ENCODE measurements at regions not wholly inside any gene's neighbourhood (a gene's known extent, or its start where the extent isn't known, plus 50 kb on each side); places are given as distances from the start of the nearest gene placed in this dataset.

DNA sequence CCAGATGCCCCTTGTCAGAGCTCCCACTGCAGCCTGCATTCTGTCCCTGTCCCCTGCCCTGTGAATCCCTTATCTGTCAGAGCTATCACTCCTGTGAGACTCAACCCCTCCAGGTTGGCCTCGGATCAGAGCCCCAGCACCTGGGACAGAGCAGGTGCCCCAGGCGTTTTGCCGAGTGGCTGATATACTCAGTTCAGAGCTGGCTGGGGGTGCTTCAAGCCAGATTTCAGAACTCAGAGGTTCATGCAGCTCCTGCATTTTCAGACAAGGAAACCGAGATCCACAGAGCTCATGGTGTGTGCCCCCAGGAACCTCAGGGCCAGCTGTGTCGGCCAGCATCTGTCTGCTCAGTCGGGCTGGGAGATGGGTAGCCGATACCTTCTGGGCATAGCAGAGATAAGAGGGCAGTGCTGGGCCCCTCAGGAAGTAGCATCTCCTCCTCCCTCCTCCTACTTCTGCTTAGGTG is 228.0 kb upstream of the RTL1 start:
- H3K36me3 ChIP-seq: no peaks in the 10 kb centered on the region
- no peaks in the 10 kb centered on the region for H3K9me3 ChIP-seq
- no peak for DNase-seq (ENCODE audit: low spot score)
- TF ChIP-seq, protein P1, sequence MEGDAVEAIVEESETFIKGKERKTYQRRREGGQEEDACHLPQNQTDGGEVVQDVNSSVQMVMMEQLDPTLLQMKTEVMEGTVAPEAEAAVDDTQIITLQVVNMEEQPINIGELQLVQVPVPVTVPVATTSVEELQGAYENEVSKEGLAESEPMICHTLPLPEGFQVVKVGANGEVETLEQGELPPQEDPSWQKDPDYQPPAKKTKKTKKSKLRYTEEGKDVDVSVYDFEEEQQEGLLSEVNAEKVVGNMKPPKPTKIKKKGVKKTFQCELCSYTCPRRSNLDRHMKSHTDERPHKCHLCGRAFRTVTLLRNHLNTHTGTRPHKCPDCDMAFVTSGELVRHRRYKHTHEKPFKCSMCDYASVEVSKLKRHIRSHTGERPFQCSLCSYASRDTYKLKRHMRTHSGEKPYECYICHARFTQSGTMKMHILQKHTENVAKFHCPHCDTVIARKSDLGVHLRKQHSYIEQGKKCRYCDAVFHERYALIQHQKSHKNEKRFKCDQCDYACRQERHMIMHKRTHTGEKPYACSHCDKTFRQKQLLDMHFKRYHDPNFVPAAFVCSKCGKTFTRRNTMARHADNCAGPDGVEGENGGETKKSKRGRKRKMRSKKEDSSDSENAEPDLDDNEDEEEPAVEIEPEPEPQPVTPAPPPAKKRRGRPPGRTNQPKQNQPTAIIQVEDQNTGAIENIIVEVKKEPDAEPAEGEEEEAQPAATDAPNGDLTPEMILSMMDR (IDR thresholded peaks at IDR 0.05): no peak
- H3K4me1 ChIP-seq: no peaks in the 10 kb centered on the region
- H3K27me3 ChIP-seq: no peaks in the 10 kb centered on the region
- H3K27ac ChIP-seq: no peak overlapping the region
- H3K4me3 ChIP-seq: no peak overlapping the region

DNA sequence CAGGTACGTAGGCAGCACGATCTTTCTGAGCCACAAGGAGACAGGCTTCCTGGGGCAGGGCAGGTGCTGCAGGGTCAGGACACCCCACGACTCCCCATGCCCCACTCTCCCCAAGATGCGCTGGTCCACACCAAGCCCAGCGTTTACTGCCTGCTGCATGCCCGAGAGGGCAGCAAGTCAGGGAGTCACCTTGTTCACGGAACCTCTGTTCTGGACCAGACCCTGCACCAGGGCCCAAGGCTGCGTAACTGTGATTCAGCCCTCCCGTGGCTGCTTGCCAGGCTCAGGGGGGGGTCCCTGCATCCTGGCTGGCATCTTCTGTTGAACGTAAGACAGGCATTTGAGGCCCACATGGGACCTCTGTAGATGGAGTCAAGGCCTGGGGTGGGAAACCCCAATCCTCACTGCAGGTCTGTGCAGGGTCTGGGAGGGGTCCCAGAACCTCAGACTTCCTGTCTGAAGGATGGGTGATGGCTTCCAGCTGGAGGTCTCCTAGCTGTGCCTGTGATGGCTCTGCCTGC is 228.6 kb upstream of the RTL1 start:
- no peak overlapping the region for H3K4me3 ChIP-seq

DNA sequence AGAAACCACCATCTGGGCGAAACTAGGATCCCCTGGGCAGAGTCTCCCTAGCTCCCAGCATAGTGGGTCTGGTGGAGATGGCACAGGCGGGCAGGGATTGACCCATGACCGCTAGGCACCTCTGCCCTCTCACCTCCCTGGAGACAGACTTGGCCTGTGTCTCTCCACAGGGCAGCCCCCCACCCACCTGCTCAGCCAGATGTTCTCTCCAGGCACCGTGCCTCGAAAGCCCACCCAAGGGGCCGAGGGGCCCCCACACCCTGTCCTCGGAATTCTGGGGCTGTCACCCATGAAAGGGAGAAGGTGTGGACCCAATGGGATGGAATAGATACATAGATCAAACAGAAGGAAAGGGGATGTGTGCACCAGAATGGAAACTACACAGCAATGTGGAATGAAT is 229.1 kb upstream of the RTL1 start:
- no peaks in the 10 kb centered on the region for H3K36me3 ChIP-seq
- no peak overlapping the region for H3K4me3 ChIP-seq
- H3K9me3 ChIP-seq: no peaks in the 10 kb centered on the region
- DNase-seq (ENCODE audit: low spot score): no peak
- no peaks in the 10 kb centered on the region for H3K27me3 ChIP-seq
- H3K27ac ChIP-seq: no peak overlapping the region
- H3K4me1 ChIP-seq: no peaks in the 10 kb centered on the region
- TF ChIP-seq, protein P1 (IDR thresholded peaks at IDR 0.05): no peak

More for the DNA sequence above, 228.6 kb upstream of the RTL1 start:
- Histone ChIP-seq H3K4me1 (no peaks in the 10 kb centered on the region), H3K27me3 (no peaks in the 10 kb centered on the region), H3K36me3 (no peaks in the 10 kb centered on the region), H3K27ac (no peak overlapping the region), H3K9me3 (no peaks in the 10 kb centered on the region)
- no peak for DNase-seq (ENCODE audit: low spot score)
- TF ChIP-seq, protein P1 (IDR thresholded peaks at IDR 0.05): no peak

DNA sequence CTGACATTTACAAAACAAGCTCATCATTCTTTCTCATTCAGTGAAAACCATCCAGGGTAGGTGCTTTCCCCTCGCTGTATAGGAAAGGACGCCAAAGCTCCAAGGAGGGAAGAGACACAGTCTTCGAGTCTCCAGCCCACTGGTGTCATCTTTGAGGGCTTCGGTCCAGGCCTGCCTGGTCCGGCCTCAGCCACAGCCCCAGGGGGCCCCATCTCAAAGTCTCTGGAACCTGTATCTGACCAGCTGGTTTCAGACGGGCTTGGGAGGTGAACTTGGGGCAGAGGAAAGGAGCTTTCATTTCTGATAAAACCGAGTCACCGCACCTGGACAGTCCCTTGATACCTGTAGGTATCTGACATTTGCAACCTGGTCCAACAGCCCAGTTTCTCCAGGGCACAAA is 229.5 kb upstream of the RTL1 start:
- no peak overlapping the region for H3K27ac ChIP-seq
- no peaks in the 10 kb centered on the region for H3K27me3 ChIP-seq
- H3K36me3 ChIP-seq: no peaks in the 10 kb centered on the region
- TF ChIP-seq, protein P1 (IDR thresholded peaks at IDR 0.05): no peak
- H3K4me3 ChIP-seq: no peak overlapping the region
- DNase-seq (ENCODE audit: low spot score): no peak
- no peaks in the 10 kb centered on the region for H3K4me1 ChIP-seq
- no peaks in the 10 kb centered on the region for H3K9me3 ChIP-seq

GRCh38 chr14:101134161-101134631 is 230.7 kb upstream of the RTL1 start:
- Histone ChIP-seq H3K36me3 (no peaks in the 10 kb centered on the region), H3K4me1 (no peaks in the 10 kb centered on the region), H3K27ac (no peak overlapping the region), H3K27me3 (no peaks in the 10 kb centered on the region), H3K9me3 (no peaks in the 10 kb centered on the region), H3K4me3 (no peak overlapping the region)
- TF ChIP-seq, protein P1 (IDR thresholded peaks at IDR 0.05): no peak
- no peak for DNase-seq (ENCODE audit: low spot score)

DNA sequence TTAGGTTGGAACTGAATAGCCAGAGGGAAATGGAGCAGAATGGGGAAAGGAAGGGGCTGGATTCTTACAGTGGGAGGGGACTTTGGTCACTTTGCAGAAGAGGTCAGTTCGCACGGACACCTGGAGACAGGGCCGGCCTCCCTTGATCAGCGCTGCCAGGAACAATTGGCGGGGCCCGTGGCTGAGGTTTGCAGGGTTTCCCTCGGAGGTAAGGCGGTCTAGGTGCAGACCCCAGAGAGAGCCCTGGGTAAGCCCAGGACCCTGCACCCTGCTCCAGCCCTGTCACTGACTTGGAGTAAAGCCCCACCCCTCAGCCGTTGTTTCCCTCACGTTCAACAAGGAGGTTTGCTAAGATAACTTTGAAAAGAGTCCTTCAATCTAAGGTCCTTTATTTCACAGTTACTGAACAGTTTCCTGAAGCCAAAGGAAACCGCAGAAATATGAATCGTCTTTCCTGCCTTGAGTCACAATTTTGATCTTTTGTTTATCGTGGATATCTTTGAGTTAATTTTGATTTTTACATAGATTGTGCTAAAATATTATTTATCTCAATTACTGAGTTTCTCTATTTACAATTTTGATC is 231.4 kb upstream of the RTL1 start:
- H3K9me3 ChIP-seq: no peaks in the 10 kb centered on the region
- DNase-seq (ENCODE audit: low spot score): no peak

More for the DNA sequence above, 231.4 kb upstream of the RTL1 start:
- no peak overlapping the region for H3K4me3 ChIP-seq
- H3K36me3 ChIP-seq: no peaks in the 10 kb centered on the region
- H3K27ac ChIP-seq: no peak overlapping the region
- no peaks in the 10 kb centered on the region for H3K4me1 ChIP-seq
- H3K27me3 ChIP-seq: no peaks in the 10 kb centered on the region
- TF ChIP-seq, protein P1 (IDR thresholded peaks at IDR 0.05): no peak

Measured in right atrium auricular region (tissue), 2 donors.